ENCODE measurements at regions not wholly inside any gene's neighbourhood (a gene's known extent, or its start where the extent isn't known, plus 50 kb on each side); places are given as distances from the start of the nearest gene placed in this dataset.

DNA sequence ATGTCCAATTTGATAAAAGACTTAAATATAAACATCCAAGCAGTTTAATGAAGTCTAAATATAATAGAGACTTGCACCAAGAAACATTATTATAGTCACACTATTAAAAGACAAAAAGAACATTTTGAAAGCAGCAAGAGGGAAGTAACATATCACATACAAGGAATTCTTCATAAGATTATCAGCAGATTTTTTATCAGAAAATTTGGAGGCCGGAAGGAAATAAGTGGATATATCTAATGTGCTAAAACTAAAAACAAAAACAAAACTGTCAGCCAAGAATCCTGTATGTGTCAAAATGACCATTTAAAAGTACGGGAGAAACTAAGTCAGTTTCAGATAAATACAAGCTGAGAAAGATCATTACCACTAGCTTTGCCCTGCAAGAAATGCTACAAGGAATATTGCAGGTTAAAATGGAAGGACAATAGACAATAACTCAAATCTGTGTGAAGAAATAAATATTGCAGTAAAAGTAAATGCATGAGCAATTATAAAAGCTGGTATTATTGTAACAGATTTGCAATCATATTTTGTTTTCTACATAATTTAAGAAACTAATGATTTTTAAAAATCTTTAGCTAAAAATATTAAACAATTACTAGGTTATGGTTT, 1665.9 kb upstream of the PCDH20 start:
- Histone ChIP-seq H3K36me3 (ENCODE audit: insufficient read depth, low read length) (no peaks in the 10 kb centered on the region), H3K27ac (ENCODE audit: low read depth in 1 of 2, low read length in 2 of 2) (no peak overlapping the region), H3K9me3 (ENCODE audit: control insufficient read depth in 1 of 2, insufficient read depth in 1 of 2, low read length in 2 of 2) (no peaks in the 10 kb centered on the region), H3K4me1 (ENCODE audit: insufficient read depth, low read length) (no peaks in the 10 kb centered on the region), H3K4me3 (ENCODE audit: low read length) (no peak overlapping the region), H3K27me3 (ENCODE audit: control insufficient read depth in 1 of 2, insufficient read depth in 2 of 2, low read length in 2 of 2) (no peaks in the 10 kb centered on the region)
- ATAC-seq (ENCODE audit: poor library complexity) (no peak), DNase-seq (no peak)
- TF ChIP-seq, protein P1, sequence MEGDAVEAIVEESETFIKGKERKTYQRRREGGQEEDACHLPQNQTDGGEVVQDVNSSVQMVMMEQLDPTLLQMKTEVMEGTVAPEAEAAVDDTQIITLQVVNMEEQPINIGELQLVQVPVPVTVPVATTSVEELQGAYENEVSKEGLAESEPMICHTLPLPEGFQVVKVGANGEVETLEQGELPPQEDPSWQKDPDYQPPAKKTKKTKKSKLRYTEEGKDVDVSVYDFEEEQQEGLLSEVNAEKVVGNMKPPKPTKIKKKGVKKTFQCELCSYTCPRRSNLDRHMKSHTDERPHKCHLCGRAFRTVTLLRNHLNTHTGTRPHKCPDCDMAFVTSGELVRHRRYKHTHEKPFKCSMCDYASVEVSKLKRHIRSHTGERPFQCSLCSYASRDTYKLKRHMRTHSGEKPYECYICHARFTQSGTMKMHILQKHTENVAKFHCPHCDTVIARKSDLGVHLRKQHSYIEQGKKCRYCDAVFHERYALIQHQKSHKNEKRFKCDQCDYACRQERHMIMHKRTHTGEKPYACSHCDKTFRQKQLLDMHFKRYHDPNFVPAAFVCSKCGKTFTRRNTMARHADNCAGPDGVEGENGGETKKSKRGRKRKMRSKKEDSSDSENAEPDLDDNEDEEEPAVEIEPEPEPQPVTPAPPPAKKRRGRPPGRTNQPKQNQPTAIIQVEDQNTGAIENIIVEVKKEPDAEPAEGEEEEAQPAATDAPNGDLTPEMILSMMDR (IDR thresholded peaks at IDR 0.05) = no peak
- Mint-ChIP-seq H3K4me3 (no peak overlapping the region), H3K27ac (no peak overlapping the region), H3K9me3 (peaks cover 12% of the 10 kb centered on the region), H3K36me3 (ENCODE audit: low read depth) (no peaks in the 10 kb centered on the region), H3K27me3 (no peaks in the 10 kb centered on the region), H3K4me1 (ENCODE audit: low read depth) (no peaks in the 10 kb centered on the region)
- ChIA-PET POLR2A (no interaction called here), CTCF (no interaction called here)
- intact Hi-C loops (cut with DNase I, micrococcal nuclease) = no loop called here

DNA sequence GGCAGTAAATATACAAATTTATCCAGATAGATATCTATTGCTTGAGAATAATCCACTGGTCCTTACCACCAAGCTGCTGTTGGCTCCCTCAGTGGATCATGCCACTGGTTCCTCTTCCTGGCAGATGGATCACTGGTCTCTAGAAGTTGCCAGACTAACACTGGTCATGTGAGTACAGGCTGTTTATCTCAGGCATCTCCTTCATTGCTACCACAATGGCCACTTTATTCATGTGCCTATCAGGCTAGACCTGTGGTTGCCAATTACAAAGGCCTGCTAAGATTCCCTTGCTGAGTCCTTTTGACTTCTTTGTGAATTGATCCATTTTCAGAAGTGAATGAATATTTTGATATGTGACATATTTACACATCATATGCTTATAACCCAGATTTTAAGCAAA, 1659.5 kb upstream of the PCDH20 start:
- ATAC-seq (ENCODE audit: poor library complexity) = no peak
- DNase-seq = no peak
- Histone ChIP-seq H3K9me3 (ENCODE audit: control insufficient read depth in 1 of 2, insufficient read depth in 1 of 2, low read length in 2 of 2) (no peaks in the 10 kb centered on the region), H3K27me3 (ENCODE audit: control insufficient read depth in 1 of 2, insufficient read depth in 2 of 2, low read length in 2 of 2) (no peaks in the 10 kb centered on the region), H3K4me3 (ENCODE audit: low read length) (no peak overlapping the region), H3K36me3 (ENCODE audit: insufficient read depth, low read length) (no peaks in the 10 kb centered on the region), H3K4me1 (ENCODE audit: insufficient read depth, low read length) (no peaks in the 10 kb centered on the region), H3K27ac (ENCODE audit: low read depth in 1 of 2, low read length in 2 of 2) (no peak overlapping the region)
- intact Hi-C loops (cut with DNase I, micrococcal nuclease) = no loop called here
- POLR2A ChIA-PET = no interaction called here
- no peaks in the 10 kb centered on the region for H3K4me1 Mint-ChIP-seq (ENCODE audit: low read depth)
- CTCF ChIA-PET = no interaction called here
- H3K4me3 Mint-ChIP-seq = no peak overlapping the region
- H3K36me3 Mint-ChIP-seq (ENCODE audit: low read depth) = no peaks in the 10 kb centered on the region
- H3K27ac Mint-ChIP-seq = no peak overlapping the region
- TF ChIP-seq, protein P1 (IDR thresholded peaks at IDR 0.05) = no peak
- no peaks in the 10 kb centered on the region for H3K27me3 Mint-ChIP-seq
- H3K9me3 Mint-ChIP-seq = peaks cover 9% of the 10 kb centered on the region

DNA sequence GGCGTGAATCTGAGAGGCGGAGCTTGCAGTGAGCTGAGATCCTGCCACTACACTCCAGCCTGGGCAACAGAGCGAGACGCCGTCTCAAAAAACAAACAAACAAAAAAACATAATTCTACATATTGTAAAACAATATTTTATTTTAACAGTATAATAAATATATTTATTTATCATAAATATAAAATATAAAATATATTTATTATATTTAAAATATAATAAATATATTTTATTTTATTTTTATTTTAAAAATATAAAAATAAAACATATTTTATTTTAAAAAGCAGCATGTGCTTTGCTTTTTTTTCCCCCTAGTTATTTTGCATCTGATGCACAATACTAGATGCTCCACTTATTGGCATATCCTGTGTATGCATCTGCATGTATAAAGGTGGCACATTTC, 1634.6 kb upstream of the PCDH20 start:
- POLR2A ChIA-PET = no interaction called here
- CTCF ChIA-PET = no interaction called here
- intact Hi-C loops (cut with DNase I, micrococcal nuclease) = no loop called here
- TF ChIP-seq, protein P1 (IDR thresholded peaks at IDR 0.05) = no peak
- no peak for DNase-seq
- Mint-ChIP-seq H3K4me1 (ENCODE audit: low read depth) (no peaks in the 10 kb centered on the region), H3K27ac (no peak overlapping the region), H3K4me3 (no peak overlapping the region), H3K27me3 (no peaks in the 10 kb centered on the region), H3K36me3 (ENCODE audit: low read depth) (no peaks in the 10 kb centered on the region), H3K9me3 (peaks cover 7% of the 10 kb centered on the region)
- ATAC-seq (ENCODE audit: poor library complexity) = no peak
- Histone ChIP-seq H3K36me3 (ENCODE audit: insufficient read depth, low read length) (no peaks in the 10 kb centered on the region), H3K27me3 (ENCODE audit: control insufficient read depth in 1 of 2, insufficient read depth in 2 of 2, low read length in 2 of 2) (no peaks in the 10 kb centered on the region), H3K4me1 (ENCODE audit: insufficient read depth, low read length) (no peaks in the 10 kb centered on the region), H3K4me3 (ENCODE audit: low read length) (no peak overlapping the region), H3K27ac (ENCODE audit: low read depth in 1 of 2, low read length in 2 of 2) (no peak overlapping the region), H3K9me3 (ENCODE audit: control insufficient read depth in 1 of 2, insufficient read depth in 1 of 2, low read length in 2 of 2) (peaks cover 0 to 7% of the 10 kb centered on the region in 2 experiments)
